H1 (cell line): ENCODE measurements at regions not wholly inside any gene's neighbourhood (a gene's known extent, or its start where the extent isn't known, plus 50 kb on each side); places are given as distances from the start of the nearest gene placed in this dataset.

Experiments used
- CTCF ChIA-PET: fragments of 300-600 bp; sonication (Branson Sonifier 250); formaldehyde crosslinking; loops from one replicate; lab custom pipeline; 2021; ENCODE audit not compliant: partially characterized antibody; lab: Charles Lee
- POLR2A ChIA-PET: fragments of 300-600 bp; sonication (Branson Sonifier 250); formaldehyde crosslinking; loops from one replicate; lab custom pipeline; 2021; ENCODE audit warnings: inconsistent platforms; ENCODE audit not compliant: partially characterized antibody; lab: Charles Lee
- DNase-seq, 2 experiments: peaks; one replicate each; pipeline versions ENCODE4 v3.0.0 to v3.0.0-alpha.2; 2010 to 2022; ENCODE audit warnings: low spot score in 2 of 2, low read depth in 1 of 2, mixed read lengths in 1 of 2
- FAIRE-seq: peaks from 2 replicates; lab custom pipeline; 2011; peaks lifted over from hg19 to GRCh38; lab: Jason Lieb, UNC
- H2AFZ ChIP-seq: 2 replicates; pipeline ENCODE4 v1.8.1; 2012; ENCODE audit warnings: low read length, inconsistent platforms
- H2AK5ac ChIP-seq: 2 replicates; pipeline ENCODE4 v1.6.1; 2013; ENCODE audit warnings: low read depth, low read length
- H2BK120ac ChIP-seq: replicated peaks from 2 replicates; pipeline ENCODE3; 2013; ENCODE audit warnings: low read depth, low read length, inconsistent platforms
- H2BK12ac ChIP-seq: 2 replicates; pipeline ENCODE4 v1.6.1; 2013; ENCODE audit warnings: low read depth, low read length
- H2BK15ac ChIP-seq: 2 replicates; pipeline ENCODE4 v1.6.1; 2013; ENCODE audit warnings: low read length
- H2BK20ac ChIP-seq: 2 replicates; pipeline ENCODE4 v1.6.1; 2013; ENCODE audit warnings: low read length
- H2BK5ac ChIP-seq: 2 replicates; pipeline ENCODE4 v1.6.1; 2013; ENCODE audit warnings: low read depth, low read length
- H3K14ac ChIP-seq: 2 replicates; pipeline ENCODE4 v1.6.1; 2013; ENCODE audit warnings: inconsistent platforms; ENCODE audit not compliant: insufficient read length
- H3K18ac ChIP-seq: 2 replicates; pipeline ENCODE4 v1.6.1; 2013; ENCODE audit warnings: low read length; ENCODE audit errors: extremely low read depth
- H3K23ac ChIP-seq: 2 replicates; pipeline ENCODE4 v1.6.1; 2013; ENCODE audit warnings: inconsistent platforms; ENCODE audit not compliant: insufficient read length
- H3K23me2 ChIP-seq: 2 replicates; pipeline ENCODE4 v1.6.1; 2013; ENCODE audit warnings: low read depth, low read length
- H3K27ac ChIP-seq: 2 replicates; pipeline ENCODE4 v1.6.1; 2011; ENCODE audit warnings: low read depth, low read length, inconsistent platforms
- H3K27me3 ChIP-seq, 4 experiments: replicated peaks in 1 of 4; 1 replicate in 1 of 4; 2 replicates in 3 of 4; pipeline versions ENCODE4 v1.6.1 to v1.8.1; 2011 to 2013; ENCODE audit warnings: low read length in 3 of 4, mild to moderate bottlenecking in 3 of 4, inconsistent platforms in 2 of 4, mixed read lengths in 2 of 4, moderate library complexity in 1 of 4; ENCODE audit not compliant: control insufficient read depth in 3 of 4, insufficient read depth in 3 of 4; ENCODE audit errors: extremely low read depth in 1 of 4
- H3K36me3 ChIP-seq, 4 experiments: 2 replicates each; pipeline versions ENCODE4 v1.6.1 to v1.8.1; 2011 to 2013; ENCODE audit warnings: mild to moderate bottlenecking in 4 of 4, low read length in 3 of 4, moderate library complexity in 2 of 4, control low read depth in 1 of 4, inconsistent platforms in 1 of 4; ENCODE audit not compliant: insufficient read depth in 4 of 4, control insufficient read depth in 2 of 4
- H3K4ac ChIP-seq: replicated peaks from 2 replicates; pipeline ENCODE3; 2013; ENCODE audit warnings: low read length, low read depth, mixed read lengths, inconsistent platforms; ENCODE audit not compliant: insufficient read length
- H3K4me1 ChIP-seq, 4 experiments: replicated peaks in 1 of 4; 1 replicate in 1 of 4; 2 replicates in 3 of 4; pipeline versions ENCODE4 v1.6.1 to v1.8.1; 2011 to 2013; ENCODE audit warnings: low read length in 3 of 4, inconsistent platforms in 2 of 4, mixed read lengths in 1 of 4; ENCODE audit not compliant: insufficient read depth in 4 of 4, control insufficient read depth in 3 of 4
- H3K4me2 ChIP-seq, 2 experiments: 2 replicates each; pipeline versions ENCODE4 v1.6.1 to v1.8.1; 2011 to 2013; ENCODE audit warnings: low read depth in 2 of 2, low read length in 2 of 2, control low read depth in 1 of 2, inconsistent platforms in 1 of 2, mild to moderate bottlenecking in 1 of 2; ENCODE audit not compliant: insufficient read depth in 1 of 2
- H3K4me3 ChIP-seq, 4 experiments: fragments of 200-600, 300-600 bp in 1 of 4; sonication (generic), shearing (Covaris generic), sonication (Bioruptor Twin) in 1 of 4; 2 replicates each; pipeline versions ENCODE4 v1.5.1 to v1.8.1; 2011 to 2016; ENCODE audit warnings: low read length in 4 of 4, low read depth in 3 of 4, control low read depth in 2 of 4, inconsistent platforms in 2 of 4, mild to moderate bottlenecking in 2 of 4, mixed read lengths in 1 of 4, moderate library complexity in 1 of 4; ENCODE audit not compliant: insufficient read depth in 2 of 4; ENCODE audit errors: extremely low read depth in 1 of 4
- H3K56ac ChIP-seq: replicated peaks from 2 replicates; pipeline ENCODE3; 2013; ENCODE audit warnings: low read depth, mild to moderate bottlenecking, mixed read lengths, low read length, inconsistent platforms; ENCODE audit not compliant: insufficient read length
- H3K79me1 ChIP-seq: 2 replicates; pipeline ENCODE4 v1.6.1; 2013; ENCODE audit warnings: low read depth, low read length, control low read depth
- H3K79me2 ChIP-seq, 2 experiments: 2 replicates each; pipeline versions ENCODE4 v1.6.1 to v1.8.1; 2012 to 2013; ENCODE audit warnings: low read length in 2 of 2, mild to moderate bottlenecking in 2 of 2, inconsistent platforms in 1 of 2; ENCODE audit not compliant: insufficient read depth in 2 of 2, control insufficient read depth in 1 of 2
- H3K9ac ChIP-seq, 4 experiments: replicated peaks in 1 of 4; 1 replicate in 1 of 4; 2 replicates in 3 of 4; pipeline versions ENCODE4 v1.6.1 to v1.8.1; 2011 to 2013; ENCODE audit warnings: low read depth in 3 of 4, low read length in 3 of 4, control low read depth in 2 of 4, mild to moderate bottlenecking in 2 of 4, moderate library complexity in 2 of 4, inconsistent platforms in 1 of 4; ENCODE audit errors: extremely low read depth in 1 of 4
- H3K9me3 ChIP-seq, 2 experiments: 2 replicates each; pipeline versions ENCODE4 v1.6.1 to v1.8.1; 2012 to 2013; ENCODE audit warnings: mild to moderate bottlenecking in 2 of 2, moderate library complexity in 2 of 2, control low read depth in 1 of 2, inconsistent platforms in 1 of 2, low read depth in 1 of 2, low read length in 1 of 2, mixed read lengths in 1 of 2; ENCODE audit not compliant: insufficient read depth in 2 of 2
- H4K20me1 ChIP-seq, 2 experiments: replicated peaks in 1 of 2; 2 replicates each; pipeline versions ENCODE3 to v1.8.1; 2011 to 2013; ENCODE audit warnings: inconsistent platforms in 2 of 2, low read length in 2 of 2, mild to moderate bottlenecking in 1 of 2; ENCODE audit not compliant: insufficient read depth in 2 of 2, control insufficient read depth in 1 of 2
- H4K5ac ChIP-seq: 2 replicates; pipeline ENCODE4 v1.6.1; 2013; ENCODE audit warnings: low read length, low read depth, mixed read lengths, inconsistent platforms; ENCODE audit not compliant: insufficient read length
- H4K8ac ChIP-seq: 2 replicates; pipeline ENCODE4 v1.8.0; 2013; ENCODE audit warnings: mild to moderate bottlenecking, moderate library complexity, low read length, inconsistent platforms; ENCODE audit not compliant: insufficient read depth; ENCODE audit errors: extremely low read depth
- H4K91ac ChIP-seq: replicated peaks from 2 replicates; pipeline ENCODE3; 2013; ENCODE audit warnings: low read length, mixed read lengths, inconsistent platforms; ENCODE audit not compliant: insufficient read length
- BACH1 ChIP-seq: IDR thresholded peaks from 2 replicates; pipeline ENCODE4 v1.6.1; 2012; ENCODE audit warnings: low read length, improper control_type of control experiment
- CBX8 ChIP-seq: fragments of 300-800, 300-1000 bp; sonication (generic); IDR thresholded peaks from 2 replicates; pipeline ENCODE4 v1.7.1; 2016; ENCODE audit warnings: low read depth, low read length, borderline replicate concordance
- CREB1 ChIP-seq: IDR thresholded peaks from 2 replicates; pipeline ENCODE4 v1.6.1; 2012; ENCODE audit warnings: inconsistent platforms
- EP300 ChIP-seq, 2 experiments: IDR thresholded peaks; 1 replicate in 1 of 2; 2 replicates in 1 of 2; pipeline ENCODE4 v1.6.1; 2011 to 2012; ENCODE audit warnings: low read depth in 2 of 2, low read length in 2 of 2, mild to moderate bottlenecking in 2 of 2, borderline replicate concordance in 1 of 2, inconsistent platforms in 1 of 2, moderate library complexity in 1 of 2
- EZH2 ChIP-seq: fragments of 200-600 bp; sonication (generic); IDR thresholded peaks from 2 replicates; pipeline ENCODE4 v1.7.1; 2012; ENCODE audit warnings: low read depth, mild to moderate bottlenecking, moderate library complexity, low read length, inconsistent platforms; ENCODE audit not compliant: severe bottlenecking
- JUN ChIP-seq: IDR thresholded peaks from 2 replicates; pipeline ENCODE4 v1.6.1; 2011; ENCODE audit warnings: low read depth, mild to moderate bottlenecking, improper control_type of control experiment, low read length
- KDM5A ChIP-seq: fragments of 200-600 bp; IDR thresholded peaks from 2 replicates; pipeline ENCODE4 v1.7.1; 2012; ENCODE audit warnings: mild to moderate bottlenecking, low read length, inconsistent platforms, mixed read lengths
- NRF1 ChIP-seq: IDR thresholded peaks from 2 replicates; pipeline ENCODE4 v1.6.1; 2011; ENCODE audit warnings: mild to moderate bottlenecking, low read depth, low read length, improper control_type of control experiment
- SIX5 ChIP-seq: IDR thresholded peaks from 2 replicates; pipeline ENCODE4 v1.6.1; 2011; ENCODE audit warnings: mild to moderate bottlenecking, low read depth, low read length
- SRF ChIP-seq: IDR thresholded peaks from 2 replicates; pipeline ENCODE4 v1.6.1; 2011; ENCODE audit warnings: mild to moderate bottlenecking, low read depth, low read length, moderate library complexity
- WGBS, 2 experiments: shearing (Covaris generic) in 1 of 2; methylation state at CpG; one replicate each; pipeline versions ENCODE4 v1.1.6 to v1.1.7; 2013 to 2015; ENCODE audit warnings: low lambda C conversion rate in 2 of 2, mixed read lengths in 2 of 2, inconsistent platforms in 1 of 2, low coverage in 1 of 2, missing lambda C conversion rate in 1 of 2; ENCODE audit not compliant: insufficient replicate concordance in 2 of 2, insufficient coverage in 1 of 2, insufficient read length in 1 of 2; ENCODE audit errors: extremely low coverage in 1 of 2, missing lambda C conversion rate in 1 of 2; 5-methylcytosine and 5-hydroxymethylcytosine counted together
- TF ChIP-seq, protein P1 (sequence below), 3 experiments: IDR thresholded peaks; 1 replicate in 2 of 3; 2 replicates in 1 of 3; pipeline versions ENCODE4 v1.5.1 to v1.6.1; 2011; ENCODE audit warnings: low read length in 3 of 3, mild to moderate bottlenecking in 3 of 3, inconsistent platforms in 2 of 3, low read depth in 1 of 3, moderate library complexity in 1 of 3; ENCODE audit not compliant: insufficient read depth in 1 of 3; ENCODE audit errors: control extremely low read depth in 1 of 3
- TF ChIP-seq, protein P2 (sequence below): IDR thresholded peaks from 2 replicates; pipeline ENCODE4 v1.6.1; 2012; ENCODE audit warnings: inconsistent platforms

GRCh38 chr18:11380968-11381367 lies 228.4 kb upstream of the SLC35G4 start:
- H3K27ac ChIP-seq, result no peak overlapping the region
- no peak overlapping the region for H2BK12ac ChIP-seq
- H3K79me2 ChIP-seq, result no peaks in the 10 kb centered on the region
- no peak overlapping the region for H3K4ac ChIP-seq
- WGBS, 2 experiments, result 90% methylated on average over 3 of the region's 3 CpGs; no CpG with 5 or more reads in 1 of the 2 experiments
- no peak overlapping the region for H3K14ac ChIP-seq
- H3K9ac ChIP-seq, result no peak overlapping the region
- no peaks in the 10 kb centered on the region for H3K23me2 ChIP-seq
- H4K20me1 ChIP-seq, result no peaks in the 10 kb centered on the region
- H3K4me3 ChIP-seq, result no peak overlapping the region
- no peak overlapping the region for H3K18ac ChIP-seq
- ChIA-PET CTCF (interaction anchor here (0.6 to 3.1 kb wide), 6 partner anchors 9 to 740 kb away, joined by 3 to 11 read pairs (median 3); no protein-coding TSS in a partner anchor), POLR2A (no interaction called here)
- no peak overlapping the region for H2AFZ ChIP-seq
- H2BK15ac ChIP-seq, result no peak overlapping the region
- no peak overlapping the region for H2BK120ac ChIP-seq
- no peaks in the 10 kb centered on the region for H3K27me3 ChIP-seq
- H3K9me3 ChIP-seq, result no peaks in the 10 kb centered on the region
- H4K5ac ChIP-seq, result no peak overlapping the region
- no peaks in the 10 kb centered on the region for H3K36me3 ChIP-seq
- H3K4me1 ChIP-seq, result no peaks in the 10 kb centered on the region
- H3K79me1 ChIP-seq, result no peaks in the 10 kb centered on the region
- H4K91ac ChIP-seq, result no peak overlapping the region
- H3K23ac ChIP-seq, result no peak overlapping the region
- no peak overlapping the region for H3K56ac ChIP-seq
- FAIRE-seq (no peak), DNase-seq (no peak)
- no peak overlapping the region for H2AK5ac ChIP-seq
- no peak overlapping the region for H4K8ac ChIP-seq
- H3K4me2 ChIP-seq, result no peak overlapping the region
- no peak overlapping the region for H2BK20ac ChIP-seq
- H2BK5ac ChIP-seq, result no peak overlapping the region
- no peak for TF ChIP-seq KDM5A
- TF ChIP-seq, protein P1, sequence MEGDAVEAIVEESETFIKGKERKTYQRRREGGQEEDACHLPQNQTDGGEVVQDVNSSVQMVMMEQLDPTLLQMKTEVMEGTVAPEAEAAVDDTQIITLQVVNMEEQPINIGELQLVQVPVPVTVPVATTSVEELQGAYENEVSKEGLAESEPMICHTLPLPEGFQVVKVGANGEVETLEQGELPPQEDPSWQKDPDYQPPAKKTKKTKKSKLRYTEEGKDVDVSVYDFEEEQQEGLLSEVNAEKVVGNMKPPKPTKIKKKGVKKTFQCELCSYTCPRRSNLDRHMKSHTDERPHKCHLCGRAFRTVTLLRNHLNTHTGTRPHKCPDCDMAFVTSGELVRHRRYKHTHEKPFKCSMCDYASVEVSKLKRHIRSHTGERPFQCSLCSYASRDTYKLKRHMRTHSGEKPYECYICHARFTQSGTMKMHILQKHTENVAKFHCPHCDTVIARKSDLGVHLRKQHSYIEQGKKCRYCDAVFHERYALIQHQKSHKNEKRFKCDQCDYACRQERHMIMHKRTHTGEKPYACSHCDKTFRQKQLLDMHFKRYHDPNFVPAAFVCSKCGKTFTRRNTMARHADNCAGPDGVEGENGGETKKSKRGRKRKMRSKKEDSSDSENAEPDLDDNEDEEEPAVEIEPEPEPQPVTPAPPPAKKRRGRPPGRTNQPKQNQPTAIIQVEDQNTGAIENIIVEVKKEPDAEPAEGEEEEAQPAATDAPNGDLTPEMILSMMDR (IDR thresholded peaks at IDR 0.05; ENCODE audit: control extremely low read depth in 1 of 3, insufficient read depth in 1 of 3, low read depth in 1 of 3, low read length in 3 of 3), result no peak
- no peak for TF ChIP-seq CBX8
- no peak for TF ChIP-seq BACH1
- no peak for TF ChIP-seq CREB1
- no peak for TF ChIP-seq JUN
- TF ChIP-seq, protein P2, sequence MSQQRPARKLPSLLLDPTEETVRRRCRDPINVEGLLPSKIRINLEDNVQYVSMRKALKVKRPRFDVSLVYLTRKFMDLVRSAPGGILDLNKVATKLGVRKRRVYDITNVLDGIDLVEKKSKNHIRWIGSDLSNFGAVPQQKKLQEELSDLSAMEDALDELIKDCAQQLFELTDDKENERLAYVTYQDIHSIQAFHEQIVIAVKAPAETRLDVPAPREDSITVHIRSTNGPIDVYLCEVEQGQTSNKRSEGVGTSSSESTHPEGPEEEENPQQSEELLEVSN, result no peak
- no peak for TF ChIP-seq SRF
- TF ChIP-seq EP300 (IDR thresholded peaks at IDR 0.05; ENCODE audit: borderline replicate concordance in 1 of 2, low read depth in 2 of 2, low read length in 2 of 2), result no peak
- TF ChIP-seq EZH2, result no peak
- no peak for TF ChIP-seq SIX5
- no peak for TF ChIP-seq NRF1
